Keratinocyte (primary cell): ENCODE measurements at regions not wholly inside any gene's neighbourhood (a gene's known extent, or its start where the extent isn't known, plus 50 kb on each side); places are given as distances from the start of the nearest gene placed in this dataset.

Experiments
- DNase-seq: peaks from one replicate; pipeline ENCODE4 v3.0.0-alpha.2; 2011; ENCODE audit warnings: low read depth, missing footprints, low spot score
- FAIRE-seq: peaks from 2 replicates; lab custom pipeline; 2011; peaks lifted over from hg19 to GRCh38; lab: Jason Lieb, UNC
- H2AFZ ChIP-seq: 2 replicates; pipeline ENCODE4 v1.6.0; 2012; ENCODE audit warnings: low read length, control low read depth, inconsistent platforms; ENCODE audit not compliant: control insufficient read depth
- H3K27ac ChIP-seq: 2 replicates; pipeline ENCODE4 v1.5.1; 2011; ENCODE audit warnings: low read length; ENCODE audit not compliant: control insufficient read depth, insufficient read depth
- H3K27me3 ChIP-seq: 3 replicates; pipeline ENCODE4 v1.6.0; 2011; ENCODE audit warnings: low read length; ENCODE audit not compliant: control insufficient read depth, insufficient read depth; ENCODE audit errors: extremely low read depth
- H3K36me3 ChIP-seq, 2 experiments: 2 replicates in 1 of 2; 3 replicates in 1 of 2; pipeline ENCODE4 v1.5.1; 2011; ENCODE audit warnings: low read length in 2 of 2, mild to moderate bottlenecking in 1 of 2; ENCODE audit not compliant: control insufficient read depth in 2 of 2, insufficient read depth in 2 of 2; ENCODE audit errors: extremely low read depth in 1 of 2
- H3K4me1 ChIP-seq: 3 replicates; pipeline ENCODE4 v1.5.1; 2011; ENCODE audit warnings: low read length; ENCODE audit not compliant: control insufficient read depth, insufficient read depth; ENCODE audit errors: extremely low read depth
- H3K4me2 ChIP-seq: 3 replicates; pipeline ENCODE4 v1.6.0; 2011; ENCODE audit warnings: low read depth, low read length; ENCODE audit not compliant: control insufficient read depth, insufficient read depth; ENCODE audit errors: extremely low read depth
- H3K4me3 ChIP-seq, 3 experiments: fragments of 200-600 bp in 1 of 3; sonication (generic) in 1 of 3; 2 replicates in 2 of 3; 3 replicates in 1 of 3; pipeline ENCODE4 v1.5.1; 2011 to 2016; ENCODE audit warnings: low read length in 3 of 3, mild to moderate bottlenecking in 3 of 3, control low read depth in 2 of 3, inconsistent platforms in 1 of 3, low read depth in 1 of 3, mixed read lengths in 1 of 3, mixed run types in 1 of 3, moderate library complexity in 1 of 3; ENCODE audit not compliant: control insufficient read depth in 2 of 3, insufficient read depth in 2 of 3; ENCODE audit errors: extremely low read depth in 1 of 3
- H3K79me2 ChIP-seq: 2 replicates; pipeline ENCODE4 v1.6.0; 2012; ENCODE audit warnings: low read length; ENCODE audit not compliant: control insufficient read depth, insufficient read depth
- H3K9ac ChIP-seq: 3 replicates; pipeline ENCODE4 v1.6.0; 2011; ENCODE audit warnings: low read length; ENCODE audit not compliant: control insufficient read depth, insufficient read depth; ENCODE audit errors: extremely low read depth
- H3K9me1 ChIP-seq: 3 replicates; pipeline ENCODE4 v1.6.0; 2011; ENCODE audit warnings: low read length; ENCODE audit not compliant: control insufficient read depth, insufficient read depth; ENCODE audit errors: extremely low read depth
- H3K9me3 ChIP-seq: 2 replicates; pipeline ENCODE4 v1.5.1; 2012; ENCODE audit warnings: low read depth, low read length; ENCODE audit not compliant: control insufficient read depth
- H4K20me1 ChIP-seq: 3 replicates; pipeline ENCODE4 v1.6.0; 2011; ENCODE audit warnings: low read length; ENCODE audit not compliant: control insufficient read depth, insufficient read depth; ENCODE audit errors: extremely low read depth
- EZH2 ChIP-seq: IDR thresholded peaks from one replicate; pipeline ENCODE4 v1.6.1; 2012; ENCODE audit warnings: inconsistent platforms, mild to moderate bottlenecking, low read length, moderate library complexity
- dilution Hi-C: fragments of 300-500 bp; cut with MboI; formaldehyde crosslinking; loops from one replicate; pipeline ENCODE4 v1.7.0; 2020; ENCODE audit warnings: low sequenced_read_pairs; ENCODE audit not compliant: extremely low pct_ligation_motif_present
- TF ChIP-seq, protein P1 (sequence below), 3 experiments: IDR thresholded peaks in 1 of 3; conservative IDR thresholded peaks in 1 of 3; optimal IDR thresholded peaks in 1 of 3; 2 replicates in 2 of 3; 3 replicates in 1 of 3; pipeline versions ENCODE3 to v1.5.1; 2011; ENCODE audit warnings: low read length in 3 of 3, mild to moderate bottlenecking in 3 of 3, moderate library complexity in 2 of 3, control low read depth in 1 of 3, inconsistent platforms in 1 of 3; ENCODE audit not compliant: insufficient read depth in 2 of 3; ENCODE audit errors: extremely low read depth in 1 of 3

- FAIRE-seq (no peak), DNase-seq (no peak)
- Histone ChIP-seq H3K9me1 (no peaks in the 10 kb centered on the region), H3K9me3 (no peaks in the 10 kb centered on the region), H3K36me3 (no peaks in the 10 kb centered on the region), H3K4me1 (no peaks in the 10 kb centered on the region), H3K9ac (no peak overlapping the region), H3K79me2 (no peaks in the 10 kb centered on the region), H3K4me3 (no peak overlapping the region), H2AFZ (no peak overlapping the region), H3K4me2 (no peak overlapping the region), H4K20me1 (no peaks in the 10 kb centered on the region), H3K27ac (no peak overlapping the region), H3K27me3 (no peaks in the 10 kb centered on the region)
- TF ChIP-seq, protein P1, sequence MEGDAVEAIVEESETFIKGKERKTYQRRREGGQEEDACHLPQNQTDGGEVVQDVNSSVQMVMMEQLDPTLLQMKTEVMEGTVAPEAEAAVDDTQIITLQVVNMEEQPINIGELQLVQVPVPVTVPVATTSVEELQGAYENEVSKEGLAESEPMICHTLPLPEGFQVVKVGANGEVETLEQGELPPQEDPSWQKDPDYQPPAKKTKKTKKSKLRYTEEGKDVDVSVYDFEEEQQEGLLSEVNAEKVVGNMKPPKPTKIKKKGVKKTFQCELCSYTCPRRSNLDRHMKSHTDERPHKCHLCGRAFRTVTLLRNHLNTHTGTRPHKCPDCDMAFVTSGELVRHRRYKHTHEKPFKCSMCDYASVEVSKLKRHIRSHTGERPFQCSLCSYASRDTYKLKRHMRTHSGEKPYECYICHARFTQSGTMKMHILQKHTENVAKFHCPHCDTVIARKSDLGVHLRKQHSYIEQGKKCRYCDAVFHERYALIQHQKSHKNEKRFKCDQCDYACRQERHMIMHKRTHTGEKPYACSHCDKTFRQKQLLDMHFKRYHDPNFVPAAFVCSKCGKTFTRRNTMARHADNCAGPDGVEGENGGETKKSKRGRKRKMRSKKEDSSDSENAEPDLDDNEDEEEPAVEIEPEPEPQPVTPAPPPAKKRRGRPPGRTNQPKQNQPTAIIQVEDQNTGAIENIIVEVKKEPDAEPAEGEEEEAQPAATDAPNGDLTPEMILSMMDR (optimal IDR thresholded peaks at IDR 0.05 in 1 of 3, IDR thresholded peaks at IDR 0.05 in 1 of 3, conservative IDR thresholded peaks at IDR 0.05 in 1 of 3; ENCODE audit: extremely low read depth in 1 of 3, insufficient read depth in 2 of 3, low read length in 3 of 3): no peak
- TF ChIP-seq EZH2: no peak
- dilution Hi-C loops: no loop called here
These were observed 65.5 kb upstream of the SKOR2 start for GRCh38 chr18:47316924-47317323.

- dilution Hi-C loops: no loop called here
- DNase-seq (no peak), FAIRE-seq (no peak)
- Histone ChIP-seq H3K79me2 (no peaks in the 10 kb centered on the region), H3K9ac (no peak overlapping the region), H3K4me2 (no peak overlapping the region), H4K20me1 (no peaks in the 10 kb centered on the region), H3K4me3 (no peak overlapping the region), H3K27me3 (no peaks in the 10 kb centered on the region), H3K27ac (no peak overlapping the region), H3K9me3 (no peaks in the 10 kb centered on the region), H3K9me1 (no peaks in the 10 kb centered on the region), H3K36me3 (no peaks in the 10 kb centered on the region), H2AFZ (no peak overlapping the region), H3K4me1 (no peaks in the 10 kb centered on the region)
- TF ChIP-seq, protein P1 (optimal IDR thresholded peaks at IDR 0.05 in 1 of 3, IDR thresholded peaks at IDR 0.05 in 1 of 3, conservative IDR thresholded peaks at IDR 0.05 in 1 of 3; ENCODE audit: extremely low read depth in 1 of 3, insufficient read depth in 2 of 3, low read length in 3 of 3): no peak
- TF ChIP-seq EZH2: no peak
These were observed 62.4 kb upstream of the SKOR2 start for GRCh38 chr18:47313901-47314300.
